WERI-Rb-1 (cell line): ENCODE measurements at regions not wholly inside any gene's neighbourhood (a gene's known extent, or its start where the extent isn't known, plus 50 kb on each side); places are given as distances from the start of the nearest gene placed in this dataset.

Source experiments
- DNase-seq: peaks from one replicate; pipeline ENCODE4 v3.0.0-alpha.2; 2020
- H3K27ac ChIP-seq: fragments of 250-450 bp; sonication (Bioruptor Pico); 2 replicates; pipeline ENCODE4 v1.5.1; 2020; ENCODE audit warnings: mild to moderate bottlenecking, moderate library complexity
- H3K27me3 ChIP-seq: fragments of 250-450 bp; sonication (Bioruptor Pico); 2 replicates; pipeline ENCODE4 v1.5.1; 2021; ENCODE audit warnings: mild to moderate bottlenecking, low read depth, moderate library complexity; ENCODE audit not compliant: insufficient read depth, severe bottlenecking
- H3K36me3 ChIP-seq: fragments of 250-450 bp; sonication (Bioruptor Pico); 2 replicates; pipeline ENCODE4 v1.5.1; 2020; ENCODE audit warnings: mild to moderate bottlenecking, moderate library complexity
- H3K4me3 ChIP-seq: 2 replicates; pipeline ENCODE4 v1.5.1; 2011; ENCODE audit warnings: low read depth, mild to moderate bottlenecking, control low read depth, low read length
- H3K9me3 ChIP-seq: fragments of 250-450 bp; sonication (Bioruptor Pico); 2 replicates; pipeline ENCODE4 v1.5.1; 2021; ENCODE audit warnings: mild to moderate bottlenecking, moderate library complexity; ENCODE audit not compliant: severe bottlenecking
- CTCF ChIP-seq: IDR thresholded peaks from 2 replicates; pipeline ENCODE4 v1.5.1; 2011; ENCODE audit warnings: low read depth, mild to moderate bottlenecking, control low read depth, inconsistent platforms, low read length

- no peak for TF ChIP-seq CTCF
- no peak for DNase-seq
Observed at GRCh38 chr2:81148323-81148722, 843.8 kb upstream of the LRRTM1 start.

GRCh38 chr2:81136296-81136695, 831.7 kb upstream of the LRRTM1 start:
- Histone ChIP-seq H3K27ac (no peak overlapping the region), H3K36me3 (no peaks in the 10 kb centered on the region), H3K27me3 (no peaks in the 10 kb centered on the region), H3K9me3 (peaks cover 3% of the 10 kb centered on the region), H3K4me3 (no peak overlapping the region)
- no peak for TF ChIP-seq CTCF
- no peak for DNase-seq

More at GRCh38 chr2:81148323-81148722, 843.8 kb upstream of the LRRTM1 start:
- Histone ChIP-seq H3K27me3 (no peaks in the 10 kb centered on the region), H3K36me3 (no peaks in the 10 kb centered on the region), H3K4me3 (no peak overlapping the region), H3K9me3 (no peaks in the 10 kb centered on the region), H3K27ac (no peak overlapping the region)

- H3K9me3 ChIP-seq: no peaks in the 10 kb centered on the region
- H3K27ac ChIP-seq: no peak overlapping the region
- H3K27me3 ChIP-seq: no peaks in the 10 kb centered on the region
- H3K4me3 ChIP-seq: no peak overlapping the region
- no peak for TF ChIP-seq CTCF
- no peaks in the 10 kb centered on the region for H3K36me3 ChIP-seq
- no peak for DNase-seq
Observed at GRCh38 chr2:81097361-81097760, 792.8 kb upstream of the LRRTM1 start.

- no peaks in the 10 kb centered on the region for H3K27me3 ChIP-seq
- H3K4me3 ChIP-seq: no peak overlapping the region
- no peak for TF ChIP-seq CTCF
- no peak for DNase-seq
- no peak overlapping the region for H3K27ac ChIP-seq
- H3K36me3 ChIP-seq: no peaks in the 10 kb centered on the region
- no peaks in the 10 kb centered on the region for H3K9me3 ChIP-seq
Observed at GRCh38 chr2:81093031-81093430, 788.5 kb upstream of the LRRTM1 start.

GRCh38 chr2:81087646-81088045, 783.1 kb upstream of the LRRTM1 start:
- H3K27me3 ChIP-seq: no peaks in the 10 kb centered on the region
- no peaks in the 10 kb centered on the region for H3K36me3 ChIP-seq
- peak overlapping the region; percentile 68 for H3K27ac ChIP-seq
- DNase-seq: peak; percentile 72
- H3K9me3 ChIP-seq: no peaks in the 10 kb centered on the region
- no peak for TF ChIP-seq CTCF
- no peak overlapping the region for H3K4me3 ChIP-seq

- Histone ChIP-seq H3K27ac (no peak overlapping the region), H3K27me3 (no peaks in the 10 kb centered on the region), H3K4me3 (no peak overlapping the region), H3K36me3 (no peaks in the 10 kb centered on the region), H3K9me3 (no peaks in the 10 kb centered on the region)
- TF ChIP-seq CTCF: no peak
- DNase-seq: no peak
Observed at GRCh38 chr2:81084101-81084500, 779.5 kb upstream of the LRRTM1 start.
